ENCODE measurements at regions not wholly inside any gene's neighbourhood (a gene's known extent, or its start where the extent isn't known, plus 50 kb on each side); places are given as distances from the start of the nearest gene placed in this dataset.
"Not testable (repeated sequence)": the region's sequence is repeated elsewhere in the genome, so short reads cannot be mapped to it uniquely, and the experiment has no call there.

DNA sequence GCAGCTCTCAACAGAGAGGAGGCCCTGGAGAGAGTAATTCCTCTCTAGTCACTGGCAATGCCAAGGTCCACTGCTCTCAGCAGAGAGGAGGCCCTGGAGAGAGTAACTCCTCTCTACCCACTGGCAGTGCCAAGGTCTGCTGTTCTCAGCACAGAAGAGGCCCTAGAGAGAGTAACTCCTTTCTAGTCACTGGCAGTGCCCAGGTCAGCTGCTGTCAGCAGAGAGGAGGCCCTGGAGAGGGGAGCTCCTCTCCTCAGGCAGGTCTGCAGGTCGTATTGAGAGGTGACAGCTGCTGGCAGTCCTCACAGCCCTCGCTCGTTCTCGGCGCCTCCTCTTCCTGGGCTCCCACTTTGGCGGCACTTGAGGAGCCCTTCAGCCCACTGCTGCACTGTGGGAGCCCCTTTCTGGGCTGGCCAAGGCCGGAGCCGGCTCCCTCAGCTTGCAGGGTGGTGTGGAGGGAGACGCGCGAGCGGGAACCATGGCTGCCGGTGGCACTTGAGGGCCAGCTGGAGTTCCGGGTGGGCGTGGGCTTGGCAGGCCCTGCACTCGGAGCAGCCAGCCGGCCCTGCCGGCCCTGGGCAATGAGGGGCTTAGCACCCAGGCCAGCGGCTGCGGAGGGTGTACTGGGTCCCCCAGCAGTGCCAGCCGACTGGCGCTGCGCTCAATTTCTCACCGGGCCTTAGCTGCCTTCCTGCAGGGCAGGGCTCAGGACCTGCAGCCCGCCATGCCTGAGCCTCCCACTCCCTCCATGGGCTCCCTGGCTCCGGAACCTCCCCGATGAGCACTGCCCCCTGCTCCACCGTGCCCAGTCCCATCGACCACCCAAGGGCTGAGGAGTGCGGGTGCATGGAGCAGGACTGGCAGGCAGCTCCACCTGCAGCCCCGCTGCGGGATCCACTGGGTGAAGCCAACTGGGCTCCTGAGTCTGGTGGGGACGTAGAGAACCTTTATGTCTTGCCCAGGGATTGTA, 642.9 kb downstream of the PRR16 start:
- intact Hi-C loops (cut with micrococcal nuclease); H2BK20ac ChIP-seq (ENCODE audit: low read depth, low read length); H4K5ac ChIP-seq (ENCODE audit: low read depth, low read length); H2BK5ac ChIP-seq (ENCODE audit: low read depth, low read length, poor library complexity, severe bottlenecking); H2AK5ac ChIP-seq (ENCODE audit: low read depth, low read length); dilution Hi-C loops (cut with HindIII; ENCODE audit: low sequenced_read_pairs, unreplicated experiment); H3K27ac ChIP-seq (ENCODE audit: insufficient read depth, low read length); ATAC-seq (ENCODE audit: low read depth); H4K91ac ChIP-seq (ENCODE audit: insufficient read depth, low read depth, low read length); H3K9me1 ChIP-seq (ENCODE audit: insufficient read depth, low read length); H3K18ac ChIP-seq (ENCODE audit: low read depth, low read length); H3K36me3 ChIP-seq (ENCODE audit: control insufficient read depth, insufficient read depth, low read length); H3K4ac ChIP-seq (ENCODE audit: low read depth, low read length); H2AFZ ChIP-seq (replicated peaks; ENCODE audit: low read length, poor library complexity); H3K9ac ChIP-seq (ENCODE audit: low read depth, low read length); in situ Hi-C loops (cut with MboI; ENCODE audit: low sequenced_read_pairs); H4K20me1 ChIP-seq (ENCODE audit: insufficient read depth, low read length); H3K4me2 ChIP-seq (ENCODE audit: low read depth, low read length); H3K4me1 ChIP-seq (ENCODE audit: control insufficient read depth, insufficient read depth, low read length); H3K23ac ChIP-seq (ENCODE audit: low read depth, low read length); H2BK120ac ChIP-seq (ENCODE audit: low read depth, low read length); DNase-seq; H3K9me3 ChIP-seq (ENCODE audit: control insufficient read depth, insufficient read depth, low read length); H4K8ac ChIP-seq (ENCODE audit: low read depth in 2 of 2, low read length in 2 of 2); H3K14ac ChIP-seq (replicated peaks; ENCODE audit: low read depth, low read length); H3K4me3 ChIP-seq (ENCODE audit: insufficient read depth, low read depth, low read length); POLR2A ChIA-PET (ENCODE audit: unreplicated experiment); H3K79me1 ChIP-seq (ENCODE audit: low read depth in 1 of 2, low read length in 2 of 2); H3K27me3 ChIP-seq (ENCODE audit: control insufficient read depth, insufficient read depth, low read length); H2BK15ac ChIP-seq (ENCODE audit: low read depth, low read length); BruUV-seq (replicated peaks); H2AK9ac ChIP-seq (replicated peaks; ENCODE audit: low read depth, low read length, poor library complexity); H3K56ac ChIP-seq (ENCODE audit: extremely low read depth, insufficient read depth, low read length): not testable (repeated sequence)
- CTCF ChIA-PET, result interaction anchor here (1.1 kb wide), 1 partner anchor 8 kb away, joined by 3 read pairs; no protein-coding TSS in a partner anchor
- 88% methylated on average over 12 of the region's 33 CpGs; no CpG with 5 or more reads in 1 of the 2 experiments for WGBS, 2 experiments (ENCODE audit: extremely low coverage in 2 of 2, insufficient read length in 1 of 2)

Data from IMR-90 (cell line).